ENCODE measurements at regions not wholly inside any gene's neighbourhood (a gene's known extent, or its start where the extent isn't known, plus 50 kb on each side); places are given as distances from the start of the nearest gene placed in this dataset.

- TF ChIP-seq CTCF (conservative IDR thresholded peaks at IDR 0.05) = no peak
- TF ChIP-seq ZFX (IDR thresholded peaks at IDR 0.05) = no peak
Measured at GRCh38 chr20:19840111-19840710, 82.2 kb downstream of the RIN2 start.
